Stimulated activated CD4-positive, alpha-beta T cell treated with anti-CD3 and anti-CD28 coated beads, TNF-alpha, amount 100 ng/mL, for 48 hours (primary cell): ENCODE measurements at regions not wholly inside any gene's neighbourhood (a gene's known extent, or its start where the extent isn't known, plus 50 kb on each side); places are given as distances from the start of the nearest gene placed in this dataset.
"Not testable (repeated sequence)": the region's sequence is repeated elsewhere in the genome, so short reads cannot be mapped to it uniquely, and the experiment has no call there.

Experiments
- DNase-seq, 3 donors: peaks; one replicate each; pipeline ENCODE4 v3.0.0-alpha.2; 2020; ENCODE audit warnings: low read depth in 3 of 3

DNA sequence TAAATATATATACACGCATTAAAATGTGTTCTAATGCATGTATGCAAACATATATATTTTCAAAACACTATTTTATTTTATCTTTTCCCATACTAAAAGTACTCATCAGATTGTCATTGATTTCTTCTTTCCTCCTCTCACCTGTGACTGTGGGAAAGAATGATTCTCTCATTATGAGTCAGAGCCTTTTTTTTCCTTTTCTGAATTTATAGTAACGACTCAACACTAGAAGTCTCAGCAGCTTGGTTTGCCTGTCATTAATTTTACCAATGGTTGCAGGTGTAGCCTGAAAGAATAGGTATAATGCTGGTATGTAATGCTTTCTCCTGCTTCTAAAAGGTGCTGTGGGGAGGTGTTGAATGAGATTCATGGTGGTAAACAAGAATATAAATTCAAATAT, 328.7 kb downstream of the UTRN start:
- no peak for DNase-seq

GRCh38 chr6:144615870-144616269, 330.7 kb downstream of the UTRN start:
- DNase-seq = no peak

GRCh38 chr6:144617191-144617590, 332.1 kb downstream of the UTRN start:
- DNase-seq = no peak

GRCh38 chr6:144617708-144618107, 332.6 kb downstream of the UTRN start:
- DNase-seq = no peak

- DNase-seq = no peak
These were observed 334.8 kb downstream of the UTRN start for GRCh38 chr6:144619966-144620365.

GRCh38 chr6:144621332-144621731, 336.2 kb downstream of the UTRN start:
- DNase-seq = no peak

- no peak for DNase-seq
These were observed 339.1 kb downstream of the UTRN start for GRCh38 chr6:144624246-144624645.

GRCh38 chr6:144624716-144625115, 339.6 kb downstream of the UTRN start:
- DNase-seq = no peak

DNA sequence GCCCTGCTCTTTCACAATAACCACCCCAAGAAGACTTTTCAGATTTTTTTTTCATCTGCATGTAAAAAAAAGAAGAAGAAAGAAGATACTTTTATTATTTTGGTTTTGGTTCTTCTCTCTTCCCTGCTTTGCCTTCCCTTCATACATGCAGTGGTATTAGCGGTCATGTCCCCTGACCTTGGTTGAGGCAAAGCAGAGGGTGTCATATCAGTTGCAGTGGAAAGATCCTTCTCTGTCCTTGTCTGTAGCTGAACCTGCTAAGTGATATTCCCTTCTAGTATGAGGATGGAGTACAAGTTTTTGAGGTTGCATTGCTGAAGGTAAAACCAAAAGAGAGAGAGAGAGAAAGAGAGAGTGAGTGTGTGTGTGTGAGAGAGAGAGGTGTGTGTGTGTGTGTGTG, 345.7 kb downstream of the UTRN start:
- no peak for DNase-seq

DNA sequence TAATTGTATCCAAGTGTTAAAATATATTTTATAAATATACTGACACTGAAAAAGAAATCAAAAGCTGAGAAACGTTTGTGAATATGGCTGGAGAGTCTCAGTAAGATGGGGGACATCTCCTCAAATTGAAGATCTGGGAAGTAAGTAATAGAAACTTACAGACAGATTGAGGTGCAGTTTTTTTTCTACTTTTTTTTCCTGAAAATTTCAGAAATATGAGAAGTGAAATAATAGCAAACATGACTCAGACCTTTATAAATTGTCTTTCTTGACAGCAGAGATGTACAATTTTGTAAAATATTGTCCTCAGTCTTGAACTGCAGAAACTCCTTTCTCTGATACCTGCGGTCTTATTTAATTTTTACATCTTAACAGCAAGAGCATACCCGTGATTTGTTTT, 347.1 kb downstream of the UTRN start:
- no peak for DNase-seq

- DNase-seq = no peak
These were observed 348.8 kb downstream of the UTRN start for GRCh38 chr6:144633886-144634285.

GRCh38 chr6:144634371-144634770, 349.2 kb downstream of the UTRN start:
- no peak for DNase-seq

DNA sequence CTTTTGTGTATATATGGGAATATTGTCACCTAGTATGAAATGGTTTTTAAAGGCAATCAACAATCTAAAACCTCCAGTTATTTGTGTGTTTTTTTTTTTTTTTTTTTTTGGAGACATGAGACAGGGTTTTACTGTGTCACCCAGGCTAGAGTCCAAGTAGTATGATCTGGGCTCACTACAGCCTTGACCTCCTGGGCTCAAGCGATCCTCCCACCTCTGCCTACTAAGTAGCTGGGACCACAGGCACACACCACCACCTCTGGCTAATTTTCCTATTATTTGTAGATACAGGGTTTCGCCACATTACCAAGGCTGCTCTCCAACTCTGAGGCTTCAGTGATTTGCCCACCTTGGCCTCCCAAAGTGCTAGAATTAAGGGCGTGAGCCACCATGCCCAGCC, 349.9 kb downstream of the UTRN start:
- DNase-seq = no peak

DNA sequence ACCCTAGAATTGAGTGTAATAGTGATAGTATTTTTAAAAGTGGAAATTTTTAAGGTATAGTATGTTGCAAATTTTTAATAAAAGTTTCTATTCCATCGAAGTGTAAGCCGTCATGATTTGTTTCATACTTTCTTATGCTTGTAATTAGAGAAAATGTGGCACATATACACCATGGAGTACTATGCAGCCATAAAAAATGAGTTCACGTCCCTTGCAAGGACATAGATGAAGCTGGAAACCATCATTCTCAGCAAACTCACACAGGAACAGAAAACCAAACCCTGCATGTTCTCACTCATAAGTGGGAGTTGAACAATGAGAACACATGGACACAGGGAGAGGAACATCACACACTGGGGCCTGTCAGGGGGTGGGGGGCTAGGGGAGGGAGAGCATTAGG, 350.9 kb downstream of the UTRN start:
- DNase-seq = not testable (repeated sequence)

DNA sequence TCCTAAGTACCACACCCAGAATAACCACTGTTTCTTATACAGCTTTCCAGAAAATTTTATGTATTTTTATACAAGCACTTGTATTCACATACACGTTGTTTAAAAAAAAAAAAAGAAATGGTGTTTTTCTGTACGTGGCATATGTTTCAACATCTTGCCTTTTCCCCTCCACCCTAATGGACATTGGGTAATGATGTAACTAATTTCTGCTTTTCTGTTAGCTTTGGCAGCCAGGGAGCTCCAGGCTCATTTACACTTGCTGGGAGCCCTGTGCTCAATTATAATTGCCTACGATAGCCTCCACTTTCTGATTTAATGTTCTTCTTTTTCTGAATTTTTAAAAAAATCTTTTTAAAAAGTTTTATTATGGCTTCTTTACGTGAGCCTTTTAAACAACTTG, 352.4 kb downstream of the UTRN start:
- DNase-seq = no peak

DNA sequence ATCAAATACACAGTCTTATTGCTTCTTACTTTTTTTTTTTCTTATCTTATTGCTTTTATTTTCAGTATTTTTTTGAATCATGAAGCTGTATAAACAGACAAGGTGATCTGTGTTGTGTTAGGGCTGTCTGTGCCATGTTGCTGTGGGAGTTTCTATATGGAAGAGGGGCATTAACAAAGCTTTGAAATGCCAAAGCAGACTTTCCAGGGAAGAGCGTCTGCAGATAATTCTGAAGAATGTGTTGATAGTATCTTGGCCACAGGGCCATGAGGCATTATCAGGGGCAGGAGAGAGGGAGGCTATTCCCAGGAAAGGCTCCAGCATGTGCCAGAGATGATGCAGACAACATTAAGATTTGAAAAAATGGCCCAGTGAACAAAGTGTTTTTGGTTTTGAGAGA, 354.5 kb downstream of the UTRN start:
- no peak for DNase-seq

GRCh38 chr6:144641286-144641685, 356.2 kb downstream of the UTRN start:
- DNase-seq = no peak

- no peak for DNase-seq
These were observed 359.6 kb downstream of the UTRN start for GRCh38 chr6:144644776-144645175.

- DNase-seq = no peak
These were observed 361.2 kb downstream of the UTRN start for GRCh38 chr6:144646093-144647056.

DNA sequence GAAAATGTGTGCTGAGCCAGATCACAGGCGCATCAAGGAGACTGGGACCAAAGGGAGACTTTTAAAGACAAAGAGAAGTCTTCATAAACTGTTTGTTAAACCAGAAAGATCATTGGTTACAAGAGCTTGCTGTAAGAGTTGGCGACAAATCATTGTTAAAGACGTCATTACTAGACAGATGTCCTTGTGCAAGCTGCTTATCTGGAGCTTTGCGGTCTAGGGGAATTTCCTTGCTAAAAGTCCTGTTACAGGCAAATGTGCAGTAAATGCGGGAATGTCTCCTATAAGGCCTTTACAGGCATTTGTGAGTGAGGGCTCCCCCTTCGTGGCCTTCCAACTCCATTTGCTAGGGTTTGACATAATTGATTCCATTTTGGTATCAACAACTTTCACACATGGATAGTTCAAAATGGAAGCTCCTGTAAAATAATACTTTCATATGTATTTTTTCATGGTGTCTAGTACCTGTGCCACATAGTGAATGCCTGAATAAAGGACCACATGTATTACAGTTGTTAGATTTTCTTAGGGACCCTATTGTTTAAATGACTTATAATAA, 362.4 kb downstream of the UTRN start:
- no peak for DNase-seq

GRCh38 chr6:144647971-144648651, 363.0 kb downstream of the UTRN start:
- DNase-seq = no peak

- DNase-seq = no peak
These were observed 363.9 kb downstream of the UTRN start for GRCh38 chr6:144649085-144649484.

DNA sequence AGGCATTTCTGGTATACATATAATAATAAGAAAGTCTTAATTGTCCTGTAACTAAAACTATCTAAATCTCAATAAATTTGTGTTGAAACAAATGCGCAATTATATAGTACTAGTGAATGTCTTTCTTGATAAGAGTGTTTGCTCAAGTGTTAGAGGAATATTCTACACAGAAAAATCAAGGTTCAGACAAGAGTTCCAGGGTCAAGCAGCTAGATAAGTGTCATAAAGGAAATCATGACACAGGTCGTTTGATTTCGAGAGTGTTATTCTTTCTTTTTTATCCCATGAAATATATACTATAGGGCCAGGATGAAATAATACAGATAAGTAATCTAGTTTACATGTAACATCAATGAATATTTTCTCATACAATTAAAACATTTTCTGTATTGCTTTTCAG, 366.1 kb downstream of the UTRN start:
- DNase-seq = no peak
